Epithelial cell of proximal tubule (primary cell): ENCODE measurements at regions not wholly inside any gene's neighbourhood (a gene's known extent, or its start where the extent isn't known, plus 50 kb on each side); places are given as distances from the start of the nearest gene placed in this dataset.

Source experiments
- DNase-seq: peaks from one replicate; pipeline ENCODE4 v3.0.0-alpha.2; 2011; ENCODE audit warnings: low read depth
- H3K4me3 ChIP-seq: 2 replicates; pipeline ENCODE4 v1.5.1; 2011; ENCODE audit warnings: low read depth, mild to moderate bottlenecking, low read length
- TF ChIP-seq, protein P1 (sequence below): conservative IDR thresholded peaks from 2 replicates; pipeline ENCODE4 v1.5.1; 2012; ENCODE audit warnings: low read depth, mild to moderate bottlenecking, low read length

GRCh38 chr7:94813917-94814316 lies 93.5 kb upstream of the PPP1R9A start:
- no peak overlapping the region for H3K4me3 ChIP-seq
- no peak for DNase-seq
- TF ChIP-seq, protein P1, sequence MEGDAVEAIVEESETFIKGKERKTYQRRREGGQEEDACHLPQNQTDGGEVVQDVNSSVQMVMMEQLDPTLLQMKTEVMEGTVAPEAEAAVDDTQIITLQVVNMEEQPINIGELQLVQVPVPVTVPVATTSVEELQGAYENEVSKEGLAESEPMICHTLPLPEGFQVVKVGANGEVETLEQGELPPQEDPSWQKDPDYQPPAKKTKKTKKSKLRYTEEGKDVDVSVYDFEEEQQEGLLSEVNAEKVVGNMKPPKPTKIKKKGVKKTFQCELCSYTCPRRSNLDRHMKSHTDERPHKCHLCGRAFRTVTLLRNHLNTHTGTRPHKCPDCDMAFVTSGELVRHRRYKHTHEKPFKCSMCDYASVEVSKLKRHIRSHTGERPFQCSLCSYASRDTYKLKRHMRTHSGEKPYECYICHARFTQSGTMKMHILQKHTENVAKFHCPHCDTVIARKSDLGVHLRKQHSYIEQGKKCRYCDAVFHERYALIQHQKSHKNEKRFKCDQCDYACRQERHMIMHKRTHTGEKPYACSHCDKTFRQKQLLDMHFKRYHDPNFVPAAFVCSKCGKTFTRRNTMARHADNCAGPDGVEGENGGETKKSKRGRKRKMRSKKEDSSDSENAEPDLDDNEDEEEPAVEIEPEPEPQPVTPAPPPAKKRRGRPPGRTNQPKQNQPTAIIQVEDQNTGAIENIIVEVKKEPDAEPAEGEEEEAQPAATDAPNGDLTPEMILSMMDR: no peak

GRCh38 chr7:94823947-94824346 lies 83.4 kb upstream of the PPP1R9A start:
- TF ChIP-seq, protein P1: no peak
- no peak overlapping the region for H3K4me3 ChIP-seq
- peak; percentile 18 for DNase-seq

- TF ChIP-seq, protein P1: no peak
- H3K4me3 ChIP-seq: no peak overlapping the region
- no peak for DNase-seq
Measured at GRCh38 chr7:94829987-94830386, 77.4 kb upstream of the PPP1R9A start.

- TF ChIP-seq, protein P1: no peak
- H3K4me3 ChIP-seq: no peak overlapping the region
- DNase-seq: no peak
Measured at GRCh38 chr7:94832051-94832450, 75.3 kb upstream of the PPP1R9A start.

GRCh38 chr7:94834359-94834758 lies 73.0 kb upstream of the PPP1R9A start:
- H3K4me3 ChIP-seq: no peak overlapping the region
- no peak for DNase-seq
- TF ChIP-seq, protein P1: no peak

GRCh38 chr7:94838717-94839116 lies 68.7 kb upstream of the PPP1R9A start:
- no peak overlapping the region for H3K4me3 ChIP-seq
- TF ChIP-seq, protein P1: no peak
- no peak for DNase-seq

DNA sequence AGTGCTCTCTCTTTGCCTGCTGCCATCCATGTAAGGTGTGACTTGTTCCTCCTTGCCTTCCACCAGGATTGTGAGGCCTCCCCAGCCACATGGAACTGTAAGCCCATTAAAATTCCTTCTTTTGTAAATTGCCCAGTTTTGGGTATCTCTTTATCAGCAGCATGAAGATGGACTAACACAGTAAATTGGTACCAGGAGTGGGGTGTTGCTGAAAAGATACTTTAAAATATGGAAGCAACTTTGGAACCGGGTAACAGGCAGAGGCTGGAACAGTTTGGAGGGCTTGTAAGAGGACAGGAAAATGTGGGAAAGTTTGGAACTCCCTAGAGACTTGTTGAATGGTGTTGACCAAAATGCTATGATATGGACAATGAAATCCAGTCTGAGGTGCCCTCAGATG lies 63.8 kb upstream of the PPP1R9A start:
- no peak overlapping the region for H3K4me3 ChIP-seq
- TF ChIP-seq, protein P1: no peak
- DNase-seq: no peak
